NCI-H2107 treated with DMSO at 0.1 percent for 48 hours (cell line): ENCODE measurements at regions not wholly inside any gene's neighbourhood (a gene's known extent, or its start where the extent isn't known, plus 50 kb on each side); places are given as distances from the start of the nearest gene placed in this dataset.

Experiments used
- DNase-seq: peaks from one replicate; lab custom pipeline; 2025; ENCODE audit not compliant: unreplicated experiment; lab: John Stamatoyannopoulos, UW

DNA sequence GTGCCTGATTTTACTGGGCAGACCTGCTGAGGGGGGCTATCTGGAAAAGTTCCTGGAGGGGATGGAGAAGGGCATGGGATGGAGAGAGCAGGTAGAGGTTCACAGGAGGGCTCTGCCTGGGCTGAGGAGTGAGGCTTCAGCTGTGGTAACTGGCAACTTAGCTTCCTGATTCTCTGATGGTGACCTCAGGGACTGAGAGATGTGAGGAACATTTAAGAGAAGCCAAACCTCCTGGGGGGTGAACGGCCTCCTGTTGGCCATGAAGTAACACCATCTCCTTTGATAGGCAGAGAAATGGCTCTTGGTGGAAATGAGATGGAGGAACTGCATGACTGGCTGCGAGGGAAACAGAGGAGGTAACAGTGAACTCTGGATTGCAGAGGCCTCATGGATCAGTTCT, 97.3 kb upstream of the ROPN1 start:
- no peak for DNase-seq

DNA sequence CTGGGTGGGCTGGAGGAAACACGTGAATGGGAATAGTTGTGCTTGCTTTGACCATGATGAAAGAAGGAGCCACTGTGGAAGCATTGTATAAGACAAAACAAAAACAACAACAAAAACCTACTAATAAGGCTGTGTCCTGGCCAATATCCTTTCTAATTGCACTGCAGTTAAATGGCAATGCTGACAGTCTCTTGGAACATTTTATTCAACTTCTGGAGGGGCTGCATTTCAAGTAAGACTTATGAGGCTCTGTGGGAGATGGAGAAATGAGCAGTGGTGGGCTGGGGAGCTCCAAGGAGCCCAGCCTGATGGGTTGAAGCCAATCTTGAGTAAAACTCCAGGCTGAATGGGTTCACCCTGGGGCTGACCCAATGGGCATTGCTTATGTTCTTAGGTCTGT, 99.8 kb upstream of the ROPN1 start:
- no peak for DNase-seq

DNA sequence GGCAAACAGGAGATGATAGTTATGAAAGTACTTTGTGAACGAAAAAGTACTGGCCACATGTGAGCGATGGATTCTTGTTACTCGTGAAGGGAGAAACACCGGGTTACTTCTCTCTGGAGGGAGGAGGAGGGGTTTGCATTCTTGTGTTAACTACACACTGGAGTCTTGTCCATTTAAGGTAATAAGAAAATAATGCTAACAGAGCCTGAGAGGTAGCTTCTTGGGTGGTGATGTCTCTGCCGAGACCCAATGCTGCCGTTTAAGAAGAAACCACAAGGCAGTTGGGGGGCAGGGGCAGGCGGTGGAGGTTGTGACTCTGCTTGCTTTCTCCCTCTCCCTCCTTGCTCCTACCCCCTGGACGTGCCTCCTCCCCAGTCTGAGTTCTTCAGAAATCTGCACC, 100.9 kb upstream of the ROPN1 start:
- no peak for DNase-seq

DNA sequence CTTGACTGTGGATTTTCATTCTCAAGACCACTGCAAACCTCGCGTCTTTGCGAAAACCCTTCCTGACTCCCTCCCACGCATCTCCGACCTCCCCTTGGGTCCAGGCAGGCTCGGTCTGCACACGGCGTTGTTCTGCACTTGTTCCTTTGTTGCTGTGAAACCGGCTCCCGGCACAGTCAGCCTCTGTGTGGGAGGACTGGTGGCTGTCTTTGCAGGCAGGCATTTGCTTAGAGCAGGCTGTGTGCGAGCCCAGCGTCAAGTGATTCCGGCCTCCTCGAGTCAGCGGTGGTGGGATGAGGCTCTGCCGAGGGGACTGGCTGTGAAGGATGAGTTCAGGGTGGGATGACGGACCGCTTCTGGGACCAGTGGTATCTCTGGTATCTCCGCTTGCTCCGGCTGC, 102.6 kb upstream of the ROPN1 start:
- DNase-seq = no peak

DNA sequence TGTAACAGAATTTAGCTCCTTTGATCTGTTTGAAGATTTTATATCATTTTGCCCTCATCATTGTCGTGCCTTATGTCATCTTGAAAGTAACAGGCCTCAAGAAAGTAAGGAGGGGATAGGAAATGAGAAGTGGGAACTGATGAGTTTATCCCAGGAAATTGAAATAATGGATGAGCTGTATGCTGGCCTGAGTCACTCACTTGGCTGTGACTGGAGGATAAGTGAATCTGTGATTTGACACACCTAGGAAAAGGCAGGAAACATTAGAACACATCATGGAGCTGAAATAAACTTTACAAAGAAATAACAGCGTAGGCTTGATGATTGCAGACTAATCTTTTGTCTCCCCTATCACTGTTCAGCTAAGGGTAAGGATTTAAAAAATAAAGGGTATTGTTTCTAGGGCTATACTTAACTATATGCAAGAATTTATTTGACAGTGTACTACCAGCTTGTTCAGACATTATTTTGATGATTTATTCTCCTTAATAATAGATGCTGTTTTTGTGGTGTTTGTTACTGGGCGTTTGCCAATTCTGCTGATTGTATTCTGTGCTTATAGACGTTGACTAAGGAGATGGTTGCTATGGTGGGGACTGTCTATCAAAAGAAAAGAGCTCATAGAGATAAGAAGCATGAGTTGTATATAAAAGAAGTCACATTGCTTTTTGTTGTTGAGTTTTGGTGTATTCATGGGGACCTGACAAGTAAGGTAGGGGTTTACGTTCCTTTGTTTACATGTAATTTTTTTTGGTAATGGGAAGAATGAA, 105.6 kb upstream of the ROPN1 start:
- DNase-seq = peak; percentile 20

DNA sequence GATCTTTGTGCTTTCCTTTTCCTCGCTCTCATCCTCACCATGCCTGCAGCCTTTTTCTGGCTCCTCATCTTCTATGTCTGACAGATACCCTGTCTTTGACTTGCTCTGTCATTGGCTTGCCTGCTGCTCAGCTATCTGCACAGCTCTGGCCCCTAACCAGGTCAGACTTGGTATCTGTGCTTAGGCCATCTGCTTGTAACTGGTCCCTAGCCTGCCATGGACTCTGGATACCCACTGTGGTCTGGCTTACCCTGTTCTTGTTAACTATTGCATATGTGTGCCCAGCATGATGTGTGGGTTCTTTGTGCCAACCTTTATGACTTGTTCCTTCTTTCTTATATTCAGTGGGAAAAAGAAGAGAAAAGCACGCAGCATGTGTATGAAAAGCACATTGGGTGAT, 109.7 kb upstream of the ROPN1 start:
- no peak for DNase-seq

DNA sequence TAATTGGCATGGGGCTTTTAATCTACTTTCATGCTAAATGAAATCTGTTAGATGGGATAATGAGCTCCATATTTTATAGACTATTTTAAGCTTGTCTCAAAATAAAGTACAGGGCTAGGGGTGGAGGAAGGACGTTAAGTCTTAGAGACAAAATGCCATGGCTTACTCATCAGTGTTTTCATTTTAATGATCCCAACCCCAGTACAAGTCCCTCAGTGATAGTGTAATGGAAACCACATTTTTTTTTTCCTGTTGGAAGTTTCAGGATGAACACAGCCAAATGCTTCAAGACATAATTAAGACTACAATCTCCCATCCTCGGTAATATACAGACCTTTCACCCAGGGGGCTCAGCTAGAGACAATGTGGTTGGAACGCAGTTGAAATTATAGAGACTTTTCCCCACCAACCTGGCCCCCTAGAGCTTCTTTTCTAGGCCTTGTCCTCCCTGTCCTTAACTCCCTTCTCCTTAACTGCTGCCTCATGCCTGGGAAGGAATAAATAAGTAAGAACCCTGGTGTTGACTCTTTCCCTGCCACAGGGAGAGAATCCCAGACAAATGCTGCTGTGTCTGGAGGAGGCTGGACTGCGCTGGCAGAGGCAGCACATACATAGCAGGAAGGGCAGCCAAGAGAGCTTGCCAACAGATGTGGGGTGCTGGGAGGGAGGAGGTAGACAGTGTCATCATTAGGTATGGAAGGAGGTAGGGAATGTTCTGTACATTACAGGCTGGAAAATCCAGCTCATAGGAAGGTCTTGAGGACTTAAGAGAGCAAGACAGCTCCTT, 115.4 kb upstream of the ROPN1 start:
- DNase-seq = no peak

DNA sequence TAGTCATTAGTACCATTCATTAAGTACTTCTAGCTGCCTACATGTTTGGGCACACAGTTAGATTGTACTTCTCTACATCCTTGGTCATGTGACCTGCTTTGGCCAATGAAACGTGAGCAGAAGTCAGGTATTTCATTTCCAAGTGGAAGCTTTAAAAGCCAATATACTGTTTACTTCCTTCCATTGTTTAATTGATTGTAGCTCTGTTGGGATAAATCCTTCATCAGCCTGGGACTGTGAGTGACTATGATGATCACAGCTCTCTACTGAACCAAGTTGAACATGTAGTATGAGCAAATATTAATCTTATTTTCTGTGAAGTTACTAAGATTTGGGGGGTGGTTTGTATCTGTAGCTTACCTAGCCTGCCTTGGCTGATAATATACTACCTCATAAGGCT, 116.5 kb upstream of the ROPN1 start:
- DNase-seq = no peak

DNA sequence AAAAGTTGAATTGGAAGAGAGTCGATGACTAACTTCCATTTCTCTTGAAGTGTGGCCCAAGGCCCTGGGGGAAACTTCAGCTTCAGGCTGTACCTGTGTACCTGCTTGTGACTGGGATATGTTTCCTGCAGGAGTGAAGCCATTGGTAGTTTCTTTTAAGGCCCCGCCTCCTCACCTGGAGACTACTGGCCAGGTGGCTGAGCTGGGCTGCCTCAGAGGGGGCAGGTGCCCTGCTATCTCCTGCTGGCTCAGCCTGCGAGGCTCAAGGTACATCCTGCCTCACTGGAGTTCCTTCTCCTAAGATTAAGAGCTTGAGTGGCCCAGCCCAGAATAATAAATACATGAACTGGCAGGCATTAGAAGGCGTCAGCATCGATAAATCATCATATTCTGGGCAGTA, 121.6 kb upstream of the ROPN1 start:
- DNase-seq = no peak

DNA sequence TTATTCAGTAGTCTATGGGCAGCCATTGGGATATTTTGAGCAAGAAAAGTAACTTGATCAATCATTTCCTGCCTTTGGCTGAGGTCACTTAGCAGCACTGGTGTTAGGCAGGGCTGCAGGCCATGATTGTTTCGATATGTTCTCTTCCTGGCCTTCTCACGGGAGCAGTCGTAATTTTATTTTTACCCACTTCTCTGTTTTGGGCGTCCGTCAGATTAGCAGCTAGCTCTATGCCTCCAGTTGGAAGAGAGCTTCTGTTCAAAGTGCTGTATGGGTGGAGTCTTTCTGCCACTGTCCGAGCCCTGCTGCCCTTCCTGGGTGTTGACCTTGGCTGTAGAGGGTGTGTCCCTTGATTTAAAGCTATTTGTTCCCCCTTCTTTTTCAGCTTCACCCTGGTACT, 123.4 kb upstream of the ROPN1 start:
- no peak for DNase-seq

DNA sequence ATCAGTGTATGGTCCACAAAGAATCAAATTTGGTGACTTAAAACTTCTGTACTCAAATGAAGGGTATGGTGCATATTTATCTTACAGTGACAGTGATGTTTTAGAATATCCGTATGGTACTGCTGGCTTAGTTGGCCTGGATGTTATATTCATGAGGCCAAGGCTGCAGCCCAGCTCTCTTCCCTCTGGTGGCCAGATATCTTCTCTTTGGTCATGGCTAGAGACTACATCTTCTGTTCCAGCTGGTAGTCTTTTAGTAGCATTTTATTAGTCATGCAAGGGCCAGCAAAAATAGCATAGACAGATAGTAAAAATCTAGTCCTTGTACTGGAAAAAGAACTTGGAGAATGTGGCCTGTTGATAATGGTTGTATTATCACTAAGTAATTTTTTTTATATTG, 124.0 kb upstream of the ROPN1 start:
- DNase-seq = no peak

DNA sequence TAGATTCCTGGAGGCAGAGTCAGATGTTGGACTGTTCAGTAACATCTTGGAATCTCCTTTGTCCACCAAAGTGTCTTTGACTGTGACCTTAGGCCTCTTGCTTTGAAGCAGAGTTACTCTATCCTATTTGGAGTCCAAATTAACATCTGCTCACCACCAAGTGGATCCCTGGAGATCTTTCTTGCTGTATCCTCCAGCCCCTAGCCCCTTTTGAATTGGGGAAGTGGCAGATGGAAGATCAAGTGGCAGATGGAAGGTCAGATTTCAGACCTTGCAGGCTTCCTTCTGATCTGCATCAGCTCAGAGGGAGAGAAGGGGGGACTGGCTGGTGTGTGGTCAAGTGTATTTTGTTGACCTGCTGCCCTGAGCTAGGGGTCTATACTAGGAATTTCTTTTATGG, 125.0 kb upstream of the ROPN1 start:
- DNase-seq = peak; percentile 68

DNA sequence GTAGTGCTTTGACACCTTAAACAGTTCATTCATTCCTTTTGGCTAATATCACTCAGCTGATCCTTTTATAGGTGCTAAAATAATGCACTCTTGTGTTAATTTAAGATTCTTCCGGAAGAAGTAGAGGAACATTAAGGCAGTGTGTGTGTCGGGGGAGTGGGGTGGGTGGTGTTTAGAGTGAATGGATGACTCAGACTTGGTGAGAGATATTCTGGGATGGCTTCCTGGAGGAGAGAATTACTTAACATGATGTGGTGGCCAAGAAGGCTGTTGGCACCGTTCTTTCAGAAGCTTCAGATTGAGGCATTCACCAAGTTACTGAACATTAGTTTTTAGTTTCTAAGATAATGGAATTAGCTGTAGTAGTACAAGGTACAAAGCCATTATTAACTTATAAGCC, 125.6 kb upstream of the ROPN1 start:
- DNase-seq = no peak

DNA sequence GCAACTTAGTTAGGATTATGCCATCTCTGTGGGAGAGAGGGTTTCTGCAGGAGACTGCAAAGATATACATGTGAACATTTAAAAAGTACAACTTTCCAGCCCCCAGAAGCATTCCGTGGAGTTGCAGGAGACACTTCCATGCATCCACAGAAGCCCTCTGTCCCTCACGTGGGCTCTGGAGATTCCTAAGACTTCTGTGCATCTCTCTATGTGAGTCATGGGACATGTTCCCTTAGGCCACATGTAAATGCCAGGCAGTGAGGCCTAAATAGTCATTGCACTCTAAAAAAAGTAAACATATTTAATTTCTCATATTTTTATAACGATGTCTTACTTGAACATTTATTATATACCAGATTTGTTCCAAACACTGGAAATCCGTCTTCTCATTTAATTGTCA, 126.5 kb upstream of the ROPN1 start:
- no peak for DNase-seq

DNA sequence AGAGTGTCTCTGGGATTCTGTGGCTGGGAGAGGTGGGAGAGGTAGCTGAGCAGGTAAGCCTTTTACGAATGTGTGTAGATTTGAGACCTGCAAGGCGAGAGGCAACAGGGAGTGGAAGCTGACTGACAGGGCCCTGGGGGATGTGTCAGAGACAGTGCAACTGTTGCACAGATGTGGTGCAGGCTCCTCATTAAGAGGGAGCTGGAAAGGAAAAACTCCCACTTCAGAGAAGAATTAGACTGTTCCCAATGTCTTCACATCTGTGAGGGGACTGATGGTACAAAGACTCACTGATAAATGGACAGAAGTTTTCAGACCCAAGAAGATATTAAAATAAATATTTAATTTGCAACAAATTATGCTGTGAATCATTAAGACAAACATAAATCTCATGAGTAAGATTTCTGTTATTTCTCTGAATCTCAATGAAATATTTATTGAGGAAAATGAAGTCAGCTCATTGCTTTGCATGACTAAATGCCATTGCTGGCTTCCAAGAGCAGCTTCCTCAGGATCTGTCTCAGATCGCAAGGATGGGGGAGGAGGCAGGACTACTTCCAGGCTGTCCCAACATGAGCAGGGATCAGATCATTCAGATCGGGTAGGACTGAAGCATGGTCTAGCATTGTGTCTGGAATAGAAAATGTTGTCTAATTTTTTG, 127.3 kb upstream of the ROPN1 start:
- DNase-seq = no peak

DNA sequence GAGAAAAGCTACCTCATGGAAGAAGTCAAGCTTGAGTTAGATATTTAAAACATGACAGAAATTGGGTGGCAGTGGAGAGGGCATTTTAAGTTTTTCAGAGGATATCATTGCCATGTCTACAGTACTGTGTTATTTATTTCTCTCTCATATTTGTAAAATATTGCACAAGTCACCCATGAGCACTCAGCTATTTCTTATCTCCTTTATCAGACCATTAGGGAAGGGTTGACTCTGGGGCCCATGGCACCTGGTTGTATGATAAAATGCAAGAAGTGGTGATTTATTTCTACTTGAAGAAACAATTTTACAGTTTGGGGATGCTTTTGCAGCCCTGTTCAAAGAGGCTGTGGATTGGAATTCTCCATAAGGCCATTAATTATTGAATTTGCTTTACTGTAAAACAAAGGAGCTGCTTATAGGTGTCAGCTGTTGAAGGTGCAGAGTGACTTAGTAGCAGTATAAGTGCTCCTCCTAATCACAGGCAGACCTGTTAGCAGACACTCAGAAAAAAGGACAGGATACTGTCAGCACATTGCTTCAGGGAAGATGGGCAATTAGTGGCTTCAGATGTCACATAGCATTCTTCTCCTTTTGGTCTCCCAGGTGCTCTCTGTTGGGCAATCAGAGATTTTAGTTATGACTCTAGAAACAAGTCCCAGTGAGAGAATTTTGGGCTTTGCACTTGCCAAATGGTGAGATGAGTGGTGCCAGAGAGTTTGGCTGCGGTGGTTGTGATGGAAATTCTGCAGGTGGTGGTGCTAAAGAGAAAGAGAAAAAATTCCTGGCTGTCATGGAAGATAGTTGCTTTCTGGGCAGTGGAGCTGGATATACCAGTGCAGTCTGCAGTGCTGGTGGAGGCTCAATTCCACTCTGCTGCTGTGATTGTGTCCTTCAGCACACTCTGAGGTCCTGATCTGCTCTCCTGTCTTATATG, 129.7 kb upstream of the ROPN1 start:
- DNase-seq = no peak

DNA sequence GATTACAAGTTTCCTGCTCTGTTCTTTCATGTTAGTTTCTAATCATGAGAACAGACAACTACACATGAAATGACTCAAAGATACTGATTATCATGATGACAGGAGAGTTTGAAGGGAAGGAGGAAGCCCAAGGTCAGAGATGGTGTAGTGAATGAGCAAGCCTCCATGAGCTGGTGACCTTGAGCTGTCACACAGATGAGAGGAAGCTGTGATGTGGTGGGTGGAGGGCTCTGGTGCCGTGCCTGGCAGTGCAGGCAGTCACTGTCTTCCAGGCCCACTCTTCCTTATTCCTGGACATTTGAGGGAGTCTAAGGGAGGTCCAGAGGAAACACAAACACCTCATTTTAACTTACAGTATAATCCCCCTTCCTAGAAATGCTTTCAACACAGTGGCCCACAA, 133.4 kb upstream of the ROPN1 start:
- DNase-seq = no peak

DNA sequence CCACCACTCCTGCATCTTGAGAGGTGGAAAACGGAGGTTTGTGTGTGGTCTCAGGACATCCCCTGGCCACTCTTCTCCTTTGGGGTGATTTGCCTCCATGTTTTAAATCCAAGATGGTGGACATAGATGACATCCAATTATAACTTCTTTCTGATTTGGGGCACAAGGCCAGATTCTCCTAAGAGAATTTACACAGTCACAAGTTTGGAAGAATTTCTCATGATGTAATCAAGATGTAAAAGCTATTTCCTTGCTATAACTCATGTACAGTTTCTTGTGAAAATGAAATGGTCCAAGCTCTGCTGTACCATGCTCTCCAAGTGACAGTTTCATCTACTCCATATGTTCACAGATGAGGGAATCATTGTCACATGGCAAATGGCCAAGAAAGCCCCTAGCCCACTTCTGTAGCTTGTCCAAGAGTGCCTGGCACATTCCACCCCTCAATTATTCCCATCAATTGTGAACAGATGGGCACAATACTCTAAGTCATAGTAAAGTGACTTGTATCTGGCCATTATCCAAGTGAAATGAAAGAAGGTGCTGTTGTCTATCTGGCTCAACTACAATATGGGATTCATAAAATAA, 134.6 kb upstream of the ROPN1 start:
- no peak for DNase-seq

DNA sequence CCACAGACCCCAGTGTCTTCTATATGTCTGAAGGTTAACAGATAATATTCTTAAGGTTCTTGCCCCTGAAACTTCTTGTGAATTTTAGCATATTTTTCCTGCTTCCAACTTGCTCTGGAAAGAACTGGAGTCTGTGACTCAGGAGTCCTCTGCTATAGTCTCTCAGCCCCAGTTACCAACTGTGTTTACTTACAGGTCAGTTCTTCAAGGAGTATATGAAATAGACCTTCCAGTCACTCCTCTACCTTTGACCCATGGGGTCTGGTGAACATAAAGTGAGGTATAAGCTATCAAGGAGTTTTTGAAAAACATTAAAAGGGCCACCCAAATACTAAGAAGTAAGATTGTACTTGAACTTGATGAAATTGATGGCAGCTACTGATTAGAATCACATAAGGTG, 139.2 kb upstream of the ROPN1 start:
- no peak for DNase-seq

DNA sequence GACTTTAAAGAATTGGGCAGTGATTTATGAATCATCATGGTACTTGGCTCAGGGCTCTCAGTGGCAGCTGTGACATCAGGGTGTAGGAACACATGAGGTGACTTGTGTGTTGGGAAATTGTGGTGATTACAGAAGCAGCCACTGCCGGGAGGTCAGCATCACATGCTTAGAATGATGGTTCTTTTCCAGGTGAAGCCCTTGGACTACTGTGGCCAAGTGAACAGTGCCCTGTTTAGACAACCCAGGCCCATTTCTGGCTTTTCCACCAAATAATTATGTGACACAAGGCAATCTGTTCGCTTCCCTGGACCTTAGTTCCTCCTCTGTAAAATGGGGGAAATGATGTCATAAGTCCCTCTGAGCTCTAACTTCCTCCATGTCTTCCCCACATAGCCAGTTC, 139.7 kb upstream of the ROPN1 start:
- no peak for DNase-seq

DNA sequence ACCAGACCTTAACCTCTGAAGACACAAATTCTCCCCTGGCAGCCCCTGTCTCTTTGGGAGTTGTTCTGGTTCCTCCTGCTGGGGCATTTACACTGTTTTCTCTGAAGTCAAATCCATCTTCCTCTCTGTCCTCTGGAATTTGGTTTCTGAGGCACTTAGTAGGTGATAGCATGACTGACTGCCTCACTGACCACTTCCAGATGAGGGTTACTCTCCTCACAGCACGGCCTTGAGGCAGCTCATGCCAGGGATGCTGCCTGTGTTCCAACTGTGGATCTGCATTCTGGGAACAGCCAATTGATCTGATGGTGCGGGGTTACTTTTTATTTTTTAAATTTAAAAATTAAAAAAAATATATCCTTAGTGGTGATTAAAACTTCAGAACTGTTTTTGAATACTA, 140.9 kb upstream of the ROPN1 start:
- no peak for DNase-seq
